ENCODE measurements at regions not wholly inside any gene's neighbourhood (a gene's known extent, or its start where the extent isn't known, plus 50 kb on each side); places are given as distances from the start of the nearest gene placed in this dataset.

DNA sequence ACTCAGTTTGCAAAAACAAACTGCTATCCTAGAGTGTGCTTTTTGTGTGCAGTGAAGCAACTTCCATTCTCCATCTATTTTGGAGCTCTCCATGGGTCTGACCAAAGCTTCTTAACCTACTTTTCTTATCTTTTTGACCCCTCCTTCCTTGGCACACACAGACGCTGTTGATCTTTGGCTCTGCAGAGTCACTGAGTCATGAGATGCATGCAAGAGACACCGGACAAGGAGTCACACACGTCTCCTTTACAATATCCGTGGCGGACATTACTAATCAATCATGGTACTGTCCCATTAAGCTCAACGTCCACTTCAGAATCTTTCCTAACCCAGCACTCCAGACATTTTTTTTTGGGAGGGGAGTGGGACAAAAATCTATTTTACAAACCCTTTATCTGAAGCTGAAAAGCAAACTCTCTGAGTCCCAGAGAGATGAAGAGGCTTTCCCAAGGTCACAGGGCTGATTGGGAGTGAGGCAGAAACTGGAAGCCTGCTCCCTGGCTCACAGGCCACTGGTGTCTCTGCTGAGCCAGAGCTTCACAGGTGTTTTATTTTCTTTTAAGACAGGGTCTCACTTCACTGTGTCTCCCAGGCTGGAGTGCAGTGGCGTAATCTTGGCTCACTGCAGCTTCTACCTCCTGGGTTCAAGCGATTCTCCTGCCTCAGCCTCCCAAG lies 165.8 kb upstream of the SYT13 start:
- no CpG with 5 or more reads among the region's 8 CpGs for WGBS, 2 donors (ENCODE audit: extremely low coverage in 2 of 2, insufficient read length in 2 of 2, insufficient replicate concordance in 1 of 2)
- H3K18ac ChIP-seq (ENCODE audit: low read length), result no peak overlapping the region
- no peak overlapping the region for H2AK5ac ChIP-seq (ENCODE audit: low read depth, low read length)
- no peaks in the 10 kb centered on the region for H3K79me1 ChIP-seq (ENCODE audit: low read depth, low read length)
- H3K4me1 ChIP-seq (ENCODE audit: control insufficient read depth in 2 of 2, insufficient read depth in 1 of 2, low read depth in 1 of 2, low read length in 2 of 2), result peaks cover 0 to 4% of the 10 kb centered on the region in 2 donors
- H2BK15ac ChIP-seq (ENCODE audit: low read length), result no peak overlapping the region
- no peak overlapping the region for H4K8ac ChIP-seq (ENCODE audit: low read depth, low read length)
- no peak overlapping the region for H3K23ac ChIP-seq (ENCODE audit: low read depth, low read length, poor library complexity)
- H3K9me3 ChIP-seq (replicated peaks in 1 of 2; ENCODE audit: control insufficient read depth in 2 of 2, insufficient read depth in 1 of 2, low read depth in 1 of 2, low read length in 2 of 2), result peaks cover 0 to 2% of the 10 kb centered on the region in 2 donors
- H3K27ac ChIP-seq (replicated peaks; ENCODE audit: low read length), result no peak overlapping the region
- no peak overlapping the region for H4K91ac ChIP-seq (ENCODE audit: low read depth, low read length, poor library complexity)
- H3K4me3 ChIP-seq (ENCODE audit: low read length in 2 of 2), result no peak overlapping the region
- H3K36me3 ChIP-seq (replicated peaks in 1 of 2; ENCODE audit: control insufficient read depth in 2 of 2, insufficient read depth in 2 of 2, low read length in 2 of 2), result no peaks in the 10 kb centered on the region
- H2BK5ac ChIP-seq (ENCODE audit: low read length), result no peak overlapping the region
- no peak overlapping the region for H3K14ac ChIP-seq (ENCODE audit: low read length)
- no peak for DNase-seq (ENCODE audit: low spot score)
- H3K9ac ChIP-seq (ENCODE audit: low read depth, low read length, poor library complexity), result no peak overlapping the region
- no peak overlapping the region for H2AFZ ChIP-seq (ENCODE audit: low read length)
- no peak overlapping the region for H3K4me2 ChIP-seq (ENCODE audit: insufficient read depth, low read length, poor library complexity, severe bottlenecking)
- H3K27me3 ChIP-seq (ENCODE audit: control insufficient read depth in 3 of 3, insufficient read depth in 3 of 3, low read depth in 1 of 3, low read length in 3 of 3), result no peaks in the 10 kb centered on the region
- H2BK12ac ChIP-seq (ENCODE audit: low read length), result no peak overlapping the region
- H2BK120ac ChIP-seq (ENCODE audit: low read depth, low read length), result no peak overlapping the region
- H3K4ac ChIP-seq (ENCODE audit: low read length), result no peak overlapping the region

DNA sequence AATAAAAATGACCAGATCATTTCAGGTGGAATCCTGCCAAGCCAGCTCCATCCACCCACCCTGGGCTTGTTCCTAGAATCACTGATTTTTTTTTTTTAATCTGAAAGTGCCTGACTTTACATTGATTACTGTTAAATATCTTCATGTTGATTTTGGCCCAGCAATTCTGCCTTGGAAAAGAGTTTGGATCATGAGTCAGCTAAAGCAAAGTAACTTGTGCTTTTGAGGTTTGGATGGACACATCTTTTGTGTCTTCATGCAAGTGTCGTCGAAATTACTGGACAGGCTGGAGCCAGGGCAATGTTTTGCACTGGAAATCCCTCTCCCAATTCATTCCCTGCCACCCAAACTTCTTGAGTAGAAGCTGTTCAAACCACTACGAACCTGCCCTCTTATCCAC lies 164.0 kb upstream of the SYT13 start:
- peaks cover 0 to 2% of the 10 kb centered on the region in 2 donors for H3K9me3 ChIP-seq (replicated peaks in 1 of 2; ENCODE audit: control insufficient read depth in 2 of 2, insufficient read depth in 1 of 2, low read depth in 1 of 2, low read length in 2 of 2)
- H3K9ac ChIP-seq (ENCODE audit: low read depth, low read length, poor library complexity), result no peak overlapping the region
- no peak overlapping the region for H2BK12ac ChIP-seq (ENCODE audit: low read length)
- H3K23ac ChIP-seq (ENCODE audit: low read depth, low read length, poor library complexity), result no peak overlapping the region
- WGBS, 2 donors (ENCODE audit: extremely low coverage in 2 of 2, insufficient read length in 2 of 2, insufficient replicate concordance in 1 of 2), result no CpG with 5 or more reads among the region's 3 CpGs
- no peak overlapping the region for H2BK120ac ChIP-seq (ENCODE audit: low read depth, low read length)
- no peaks in the 10 kb centered on the region for H3K79me1 ChIP-seq (ENCODE audit: low read depth, low read length)
- H3K18ac ChIP-seq (ENCODE audit: low read length), result no peak overlapping the region
- no peak overlapping the region for H4K91ac ChIP-seq (ENCODE audit: low read depth, low read length, poor library complexity)
- no peaks in the 10 kb centered on the region for H3K27me3 ChIP-seq (ENCODE audit: control insufficient read depth in 3 of 3, insufficient read depth in 3 of 3, low read depth in 1 of 3, low read length in 3 of 3)
- H3K27ac ChIP-seq (replicated peaks; ENCODE audit: low read length), result no peak overlapping the region
- peaks cover 0 to 4% of the 10 kb centered on the region in 2 donors for H3K4me1 ChIP-seq (ENCODE audit: control insufficient read depth in 2 of 2, insufficient read depth in 1 of 2, low read depth in 1 of 2, low read length in 2 of 2)
- H3K36me3 ChIP-seq (replicated peaks in 1 of 2; ENCODE audit: control insufficient read depth in 2 of 2, insufficient read depth in 2 of 2, low read length in 2 of 2), result no peaks in the 10 kb centered on the region
- H3K4me3 ChIP-seq (ENCODE audit: low read length in 2 of 2), result no peak overlapping the region
- no peak overlapping the region for H3K14ac ChIP-seq (ENCODE audit: low read length)
- H2AK5ac ChIP-seq (ENCODE audit: low read depth, low read length), result no peak overlapping the region
- H3K4me2 ChIP-seq (ENCODE audit: insufficient read depth, low read length, poor library complexity, severe bottlenecking), result no peak overlapping the region
- peak overlapping the region; percentile 13 for H2BK15ac ChIP-seq (ENCODE audit: low read length)
- H2AFZ ChIP-seq (ENCODE audit: low read length), result no peak overlapping the region
- no peak overlapping the region for H2BK5ac ChIP-seq (ENCODE audit: low read length)
- no peak for DNase-seq (ENCODE audit: low spot score)
- H4K8ac ChIP-seq (ENCODE audit: low read depth, low read length), result no peak overlapping the region
- no peak overlapping the region for H3K4ac ChIP-seq (ENCODE audit: low read length)

DNA sequence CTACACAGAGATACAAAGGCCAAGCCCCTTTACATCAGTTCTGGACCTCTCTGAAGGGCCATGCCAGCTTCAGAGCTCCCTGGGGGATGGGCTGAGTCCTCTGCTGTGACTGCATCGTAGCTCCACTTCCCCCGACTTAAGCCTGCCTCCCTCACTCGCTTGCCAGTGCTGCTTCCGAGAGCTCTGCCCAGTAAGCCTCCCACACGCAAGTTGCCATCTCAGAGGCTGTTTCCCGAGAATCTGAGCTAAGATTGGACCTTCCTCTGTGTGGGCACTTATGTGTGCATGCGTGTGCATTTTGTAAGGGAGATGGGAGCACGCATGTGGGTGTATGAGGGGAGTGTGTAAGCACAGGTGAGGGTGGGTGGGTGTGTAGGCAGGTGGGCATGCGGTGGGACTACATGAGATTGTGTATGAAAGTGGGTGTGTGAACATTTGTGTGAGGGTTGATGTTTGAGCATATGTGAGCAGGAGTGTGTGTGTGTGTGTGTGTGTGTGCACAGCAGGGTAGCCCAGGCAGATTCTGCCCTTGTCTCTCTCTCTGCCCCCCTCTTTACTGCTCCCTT lies 163.0 kb upstream of the SYT13 start:
- Histone ChIP-seq H3K9me3 (replicated peaks in 1 of 2; ENCODE audit: control insufficient read depth in 2 of 2, insufficient read depth in 1 of 2, low read depth in 1 of 2, low read length in 2 of 2) (peaks cover 0 to 2% of the 10 kb centered on the region in 2 donors), H3K4me1 (ENCODE audit: control insufficient read depth in 2 of 2, insufficient read depth in 1 of 2, low read depth in 1 of 2, low read length in 2 of 2) (peaks cover 0 to 4% of the 10 kb centered on the region in 2 donors), H3K9ac (ENCODE audit: low read depth, low read length, poor library complexity) (no peak overlapping the region), H2BK5ac (ENCODE audit: low read length) (no peak overlapping the region), H3K14ac (ENCODE audit: low read length) (no peak overlapping the region), H4K8ac (ENCODE audit: low read depth, low read length) (no peak overlapping the region), H4K91ac (ENCODE audit: low read depth, low read length, poor library complexity) (no peak overlapping the region), H2AFZ (ENCODE audit: low read length) (no peak overlapping the region), H2BK15ac (ENCODE audit: low read length) (no peak overlapping the region), H3K18ac (ENCODE audit: low read length) (no peak overlapping the region), H3K4ac (ENCODE audit: low read length) (no peak overlapping the region), H3K23ac (ENCODE audit: low read depth, low read length, poor library complexity) (no peak overlapping the region), H3K36me3 (replicated peaks in 1 of 2; ENCODE audit: control insufficient read depth in 2 of 2, insufficient read depth in 2 of 2, low read length in 2 of 2) (no peaks in the 10 kb centered on the region), H3K27ac (replicated peaks; ENCODE audit: low read length) (no peak overlapping the region), H2BK12ac (ENCODE audit: low read length) (no peak overlapping the region), H3K4me2 (ENCODE audit: insufficient read depth, low read length, poor library complexity, severe bottlenecking) (no peak overlapping the region), H2BK120ac (ENCODE audit: low read depth, low read length) (no peak overlapping the region), H2AK5ac (ENCODE audit: low read depth, low read length) (no peak overlapping the region), H3K79me1 (ENCODE audit: low read depth, low read length) (no peaks in the 10 kb centered on the region), H3K27me3 (ENCODE audit: control insufficient read depth in 3 of 3, insufficient read depth in 3 of 3, low read depth in 1 of 3, low read length in 3 of 3) (no peaks in the 10 kb centered on the region), H3K4me3 (ENCODE audit: low read length in 2 of 2) (no peak overlapping the region)
- DNase-seq (ENCODE audit: low spot score), result no peak
- WGBS, 2 donors (ENCODE audit: extremely low coverage in 2 of 2, insufficient read length in 2 of 2, insufficient replicate concordance in 1 of 2), result no CpG with 5 or more reads among the region's 9 CpGs

DNA sequence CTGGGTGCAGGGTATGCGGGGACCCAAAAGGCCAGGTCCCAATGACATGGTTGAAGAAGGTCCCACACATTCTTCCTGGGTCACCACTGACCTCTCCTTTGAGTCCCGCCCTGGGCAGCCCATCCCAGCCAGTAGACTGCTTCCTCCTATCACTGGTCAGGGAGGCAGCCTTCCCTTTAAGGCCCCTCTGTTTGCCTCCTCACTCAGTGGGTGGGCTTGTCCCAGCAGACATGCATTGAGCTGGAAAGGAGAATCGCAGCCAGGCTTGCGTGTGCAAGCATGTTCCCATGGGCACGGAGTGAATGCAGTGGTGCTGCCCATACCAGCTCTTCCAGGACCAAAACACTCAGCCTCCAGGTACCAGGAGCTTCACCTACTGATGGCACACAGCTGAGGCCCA lies 162.4 kb upstream of the SYT13 start:
- H2BK12ac ChIP-seq (ENCODE audit: low read length), result no peak overlapping the region
- no peak overlapping the region for H2AFZ ChIP-seq (ENCODE audit: low read length)
- no peaks in the 10 kb centered on the region for H3K27me3 ChIP-seq (ENCODE audit: control insufficient read depth in 3 of 3, insufficient read depth in 3 of 3, low read depth in 1 of 3, low read length in 3 of 3)
- H4K91ac ChIP-seq (ENCODE audit: low read depth, low read length, poor library complexity), result no peak overlapping the region
- H2BK15ac ChIP-seq (ENCODE audit: low read length), result no peak overlapping the region
- peaks cover 0 to 2% of the 10 kb centered on the region in 2 donors for H3K9me3 ChIP-seq (replicated peaks in 1 of 2; ENCODE audit: control insufficient read depth in 2 of 2, insufficient read depth in 1 of 2, low read depth in 1 of 2, low read length in 2 of 2)
- H3K23ac ChIP-seq (ENCODE audit: low read depth, low read length, poor library complexity), result no peak overlapping the region
- no peak overlapping the region for H2BK5ac ChIP-seq (ENCODE audit: low read length)
- no peak overlapping the region for H3K27ac ChIP-seq (replicated peaks; ENCODE audit: low read length)
- H3K36me3 ChIP-seq (replicated peaks in 1 of 2; ENCODE audit: control insufficient read depth in 2 of 2, insufficient read depth in 2 of 2, low read length in 2 of 2), result no peaks in the 10 kb centered on the region
- no peaks in the 10 kb centered on the region for H3K79me1 ChIP-seq (ENCODE audit: low read depth, low read length)
- H3K9ac ChIP-seq (ENCODE audit: low read depth, low read length, poor library complexity), result no peak overlapping the region
- no peak overlapping the region for H2BK120ac ChIP-seq (ENCODE audit: low read depth, low read length)
- H3K4me2 ChIP-seq (ENCODE audit: insufficient read depth, low read length, poor library complexity, severe bottlenecking), result no peak overlapping the region
- H4K8ac ChIP-seq (ENCODE audit: low read depth, low read length), result no peak overlapping the region
- H2AK5ac ChIP-seq (ENCODE audit: low read depth, low read length), result no peak overlapping the region
- H3K18ac ChIP-seq (ENCODE audit: low read length), result no peak overlapping the region
- H3K14ac ChIP-seq (ENCODE audit: low read length), result no peak overlapping the region
- peaks cover 0 to 4% of the 10 kb centered on the region in 2 donors for H3K4me1 ChIP-seq (ENCODE audit: control insufficient read depth in 2 of 2, insufficient read depth in 1 of 2, low read depth in 1 of 2, low read length in 2 of 2)
- H3K4me3 ChIP-seq (ENCODE audit: low read length in 2 of 2), result peak overlapping the region in 1 of 2 donors; percentile 18
- no peak for DNase-seq (ENCODE audit: low spot score)
- WGBS, 2 donors (ENCODE audit: extremely low coverage in 2 of 2, insufficient read length in 2 of 2, insufficient replicate concordance in 1 of 2), result no CpG with 5 or more reads among the region's 5 CpGs
- H3K4ac ChIP-seq (ENCODE audit: low read length), result no peak overlapping the region

All from neuronal stem cell (in vitro differentiated cells).